SK-N-MC (cell line): ENCODE measurements at regions not wholly inside any gene's neighbourhood (a gene's known extent, or its start where the extent isn't known, plus 50 kb on each side); places are given as distances from the start of the nearest gene placed in this dataset.

ENCODE experiments used
- EZH2 ChIP-seq: fragments of 200-600 bp; sonication (generic); IDR thresholded peaks from one replicate; pipeline ENCODE4 v1.6.1; 2017; ENCODE audit warnings: antibody characterized with exemption
- POLR2AphosphoS5 ChIP-seq: IDR thresholded peaks from 2 replicates; pipeline ENCODE4 v1.6.1; 2012; ENCODE audit warnings: mild to moderate bottlenecking, low read depth, low read length, borderline replicate concordance

- no peak for TF ChIP-seq EZH2
- no peak for TF ChIP-seq POLR2AphosphoS5
Observed at GRCh38 chr4:117447925-117448324, 362.5 kb upstream of the TRAM1L1 start.
